ENCODE measurements at regions not wholly inside any gene's neighbourhood (a gene's known extent, or its start where the extent isn't known, plus 50 kb on each side); places are given as distances from the start of the nearest gene placed in this dataset.

DNA sequence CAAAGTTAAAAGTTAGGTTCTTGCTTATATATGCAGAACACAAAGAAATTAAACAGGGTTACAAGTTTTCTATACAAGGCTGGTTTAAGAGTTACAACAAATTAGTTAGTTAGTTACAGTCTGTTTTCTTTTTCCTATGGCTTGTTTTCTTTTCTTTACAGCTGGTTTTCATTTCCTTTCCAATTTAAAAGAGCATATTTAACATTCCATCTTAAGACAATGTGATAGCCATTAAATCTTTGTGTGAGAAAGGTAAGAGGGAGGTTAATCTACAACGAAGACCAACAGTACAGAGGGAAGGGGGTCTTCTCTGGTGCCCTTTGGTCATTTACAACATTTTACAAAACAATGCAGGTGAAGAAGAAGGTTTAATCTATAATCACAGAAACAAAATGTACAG lies 290.6 kb downstream of the ZNF674 start:
- Mint-ChIP-seq H3K36me3 (ENCODE audit: low read depth) (no peaks in the 10 kb centered on the region), H3K4me3 (no peak overlapping the region), H3K4me1 (peaks cover 5% of the 10 kb centered on the region), H3K27me3 (ENCODE audit: low read depth, poor library complexity) (no peaks in the 10 kb centered on the region), H3K27ac (peak overlapping the region; percentile 50), H3K9me3 (peaks cover 31% of the 10 kb centered on the region)
- TF ChIP-seq, protein P1, sequence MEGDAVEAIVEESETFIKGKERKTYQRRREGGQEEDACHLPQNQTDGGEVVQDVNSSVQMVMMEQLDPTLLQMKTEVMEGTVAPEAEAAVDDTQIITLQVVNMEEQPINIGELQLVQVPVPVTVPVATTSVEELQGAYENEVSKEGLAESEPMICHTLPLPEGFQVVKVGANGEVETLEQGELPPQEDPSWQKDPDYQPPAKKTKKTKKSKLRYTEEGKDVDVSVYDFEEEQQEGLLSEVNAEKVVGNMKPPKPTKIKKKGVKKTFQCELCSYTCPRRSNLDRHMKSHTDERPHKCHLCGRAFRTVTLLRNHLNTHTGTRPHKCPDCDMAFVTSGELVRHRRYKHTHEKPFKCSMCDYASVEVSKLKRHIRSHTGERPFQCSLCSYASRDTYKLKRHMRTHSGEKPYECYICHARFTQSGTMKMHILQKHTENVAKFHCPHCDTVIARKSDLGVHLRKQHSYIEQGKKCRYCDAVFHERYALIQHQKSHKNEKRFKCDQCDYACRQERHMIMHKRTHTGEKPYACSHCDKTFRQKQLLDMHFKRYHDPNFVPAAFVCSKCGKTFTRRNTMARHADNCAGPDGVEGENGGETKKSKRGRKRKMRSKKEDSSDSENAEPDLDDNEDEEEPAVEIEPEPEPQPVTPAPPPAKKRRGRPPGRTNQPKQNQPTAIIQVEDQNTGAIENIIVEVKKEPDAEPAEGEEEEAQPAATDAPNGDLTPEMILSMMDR (IDR thresholded peaks at IDR 0.05): no peak
- no peak for DNase-seq

DNA sequence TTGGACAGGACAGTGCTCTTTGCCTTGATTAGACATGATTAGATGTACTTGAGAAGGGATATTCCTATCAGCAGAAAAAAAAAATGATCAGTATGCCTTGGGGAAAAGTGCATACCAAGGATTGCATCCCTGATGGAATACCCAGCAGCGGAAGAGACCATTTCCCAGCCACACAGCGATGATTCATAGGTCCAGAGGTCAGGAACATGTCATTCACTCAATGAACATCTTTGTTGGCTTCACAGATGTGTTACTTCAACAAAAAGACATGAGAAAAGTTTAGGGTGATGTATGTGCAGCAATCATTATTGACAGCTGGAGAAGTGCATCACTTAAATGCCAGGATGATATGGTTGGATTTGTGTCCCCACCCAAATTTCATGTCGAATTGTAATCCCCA lies 293.5 kb downstream of the ZNF674 start:
- Mint-ChIP-seq H3K4me3 (no peak overlapping the region), H3K36me3 (ENCODE audit: low read depth) (no peaks in the 10 kb centered on the region), H3K27me3 (ENCODE audit: low read depth, poor library complexity) (peaks cover 2% of the 10 kb centered on the region), H3K4me1 (peaks cover 5% of the 10 kb centered on the region), H3K9me3 (peaks cover 20% of the 10 kb centered on the region), H3K27ac (no peak overlapping the region)
- TF ChIP-seq, protein P1 (IDR thresholded peaks at IDR 0.05): no peak
- DNase-seq: no peak

DNA sequence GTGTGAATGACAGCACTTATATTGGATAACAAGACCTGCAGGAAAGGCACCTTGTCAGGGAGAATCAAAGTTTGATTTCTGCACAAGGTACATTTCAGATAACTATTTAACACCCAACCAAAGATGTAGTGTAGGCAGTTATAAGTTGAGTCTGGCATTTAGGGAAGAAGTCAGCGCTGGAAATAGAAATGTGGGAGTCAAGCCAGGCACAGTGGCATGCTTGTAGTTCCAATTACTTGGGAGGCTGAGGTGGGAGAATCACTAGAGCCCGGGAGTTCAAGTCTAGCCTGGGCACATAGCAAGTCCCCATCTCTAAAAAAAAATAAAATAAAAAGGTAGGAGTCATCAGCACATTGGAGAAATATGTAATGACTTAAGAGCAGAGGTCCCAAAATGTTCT lies 295.1 kb downstream of the ZNF674 start:
- H3K27ac Mint-ChIP-seq: no peak overlapping the region
- H3K9me3 Mint-ChIP-seq: peaks cover 30% of the 10 kb centered on the region
- no peaks in the 10 kb centered on the region for H3K36me3 Mint-ChIP-seq (ENCODE audit: low read depth)
- DNase-seq: no peak
- peaks cover 5% of the 10 kb centered on the region for H3K4me1 Mint-ChIP-seq
- H3K4me3 Mint-ChIP-seq: no peak overlapping the region
- TF ChIP-seq, protein P1 (IDR thresholded peaks at IDR 0.05): no peak
- H3K27me3 Mint-ChIP-seq (ENCODE audit: low read depth, poor library complexity): peaks cover 2% of the 10 kb centered on the region

DNA sequence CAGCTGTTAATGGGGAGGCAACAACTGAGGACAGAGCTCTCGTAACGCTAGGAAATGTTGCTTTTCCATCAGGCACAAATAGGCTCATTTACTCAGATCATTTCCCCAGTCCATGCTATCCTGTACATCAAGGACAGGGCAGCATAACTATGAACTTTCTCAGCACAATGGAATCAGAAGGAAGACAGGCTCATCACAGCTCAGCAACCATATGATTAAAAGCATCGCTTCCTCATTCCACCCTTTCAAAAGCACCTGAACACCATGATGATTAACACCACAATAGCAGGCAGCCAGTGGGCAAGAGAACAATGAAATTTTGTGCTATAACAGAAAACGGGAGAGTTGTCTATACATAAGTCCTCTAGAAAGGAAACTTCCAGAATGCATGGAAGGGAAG lies 297.8 kb downstream of the ZNF674 start:
- Mint-ChIP-seq H3K27ac (no peak overlapping the region), H3K27me3 (ENCODE audit: low read depth, poor library complexity) (peaks cover 2% of the 10 kb centered on the region), H3K4me3 (no peak overlapping the region), H3K4me1 (no peaks in the 10 kb centered on the region), H3K9me3 (peaks cover 41% of the 10 kb centered on the region), H3K36me3 (ENCODE audit: low read depth) (no peaks in the 10 kb centered on the region)
- no peak for DNase-seq
- TF ChIP-seq, protein P1 (IDR thresholded peaks at IDR 0.05): no peak

DNA sequence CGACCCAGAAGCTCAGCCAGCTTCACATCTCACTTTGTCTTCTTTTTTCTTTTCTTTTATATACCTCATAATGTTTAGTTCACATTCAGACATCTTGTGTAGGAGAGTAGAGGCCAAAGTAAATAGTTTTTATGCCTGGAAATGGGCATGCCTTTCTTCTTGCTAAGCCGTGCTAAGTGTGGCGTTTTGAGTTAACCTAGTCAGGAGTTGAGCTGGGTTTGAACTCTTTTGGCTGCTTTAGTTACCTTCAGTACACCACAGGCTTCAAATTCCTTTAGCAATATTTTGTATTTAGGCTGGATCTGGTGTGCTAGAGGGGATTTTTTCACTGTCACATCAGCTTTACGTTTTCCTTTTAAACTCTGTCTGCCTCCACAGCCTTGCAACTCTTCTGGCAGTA lies 300.8 kb downstream of the ZNF674 start:
- Mint-ChIP-seq H3K36me3 (ENCODE audit: low read depth) (no peaks in the 10 kb centered on the region), H3K4me3 (no peak overlapping the region), H3K9me3 (peaks cover 56% of the 10 kb centered on the region), H3K27me3 (ENCODE audit: low read depth, poor library complexity) (peaks cover 2% of the 10 kb centered on the region), H3K4me1 (no peaks in the 10 kb centered on the region), H3K27ac (no peak overlapping the region)
- no peak for DNase-seq
- TF ChIP-seq, protein P1 (IDR thresholded peaks at IDR 0.05): no peak

DNA sequence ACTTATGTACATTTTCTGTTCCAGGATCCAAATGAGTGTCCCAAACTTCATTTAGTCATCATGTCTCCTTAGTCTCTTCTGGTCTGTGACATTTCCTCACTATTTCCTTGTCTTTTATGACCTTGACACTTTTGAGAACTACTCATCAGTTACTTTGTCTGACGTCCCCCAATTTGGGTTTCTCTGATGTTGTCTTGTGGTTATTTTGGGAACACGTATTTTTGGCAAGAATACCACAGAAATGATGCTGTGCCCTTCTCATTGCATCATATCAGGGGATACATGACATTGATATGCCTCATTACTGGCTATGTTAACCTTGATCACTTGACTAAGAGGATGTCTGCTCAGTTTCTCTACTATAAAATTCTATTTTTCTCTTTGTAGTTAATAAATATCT lies 308.8 kb downstream of the ZNF674 start:
- no peak overlapping the region for H3K27ac Mint-ChIP-seq
- DNase-seq: no peak
- no peaks in the 10 kb centered on the region for H3K27me3 Mint-ChIP-seq (ENCODE audit: low read depth, poor library complexity)
- H3K9me3 Mint-ChIP-seq: peaks cover 63% of the 10 kb centered on the region
- H3K4me1 Mint-ChIP-seq: no peaks in the 10 kb centered on the region
- no peak overlapping the region for H3K4me3 Mint-ChIP-seq
- TF ChIP-seq, protein P1 (IDR thresholded peaks at IDR 0.05): no peak
- no peaks in the 10 kb centered on the region for H3K36me3 Mint-ChIP-seq (ENCODE audit: low read depth)
